ENCODE measurements at regions not wholly inside any gene's neighbourhood (a gene's known extent, or its start where the extent isn't known, plus 50 kb on each side); places are given as distances from the start of the nearest gene placed in this dataset.

GRCh38 chr3:13148561-13149329 is 75.5 kb upstream of the IQSEC1 start:
- Mint-ChIP-seq H3K4me3 (ENCODE audit: unreplicated experiment) (no peak overlapping the region), H3K4me1 (ENCODE audit: unreplicated experiment) (no peaks in the 10 kb centered on the region), H3K36me3 (ENCODE audit: unreplicated experiment) (no peaks in the 10 kb centered on the region), H3K27me3 (ENCODE audit: unreplicated experiment) (no peaks in the 10 kb centered on the region), H3K9me3 (ENCODE audit: unreplicated experiment) (no peaks in the 10 kb centered on the region), H3K27ac (ENCODE audit: unreplicated experiment) (no peak overlapping the region)
- peak; percentile 77 for DNase-seq (ENCODE audit: extremely low spot score, unreplicated experiment)
- TF ChIP-seq CTCF (IDR thresholded peaks at IDR 0.05): no peak

- TF ChIP-seq CTCF (IDR thresholded peaks at IDR 0.05): no peak
- peak; percentile 64 for DNase-seq (ENCODE audit: extremely low spot score, unreplicated experiment)
- Mint-ChIP-seq H3K27me3 (ENCODE audit: unreplicated experiment) (no peaks in the 10 kb centered on the region), H3K27ac (ENCODE audit: unreplicated experiment) (no peak overlapping the region), H3K9me3 (ENCODE audit: unreplicated experiment) (no peaks in the 10 kb centered on the region), H3K36me3 (ENCODE audit: unreplicated experiment) (no peaks in the 10 kb centered on the region), H3K4me1 (ENCODE audit: unreplicated experiment) (no peaks in the 10 kb centered on the region), H3K4me3 (ENCODE audit: unreplicated experiment) (no peak overlapping the region)
These were observed 74.9 kb upstream of the IQSEC1 start for GRCh38 chr3:13148126-13148525.

- H3K27me3 Mint-ChIP-seq (ENCODE audit: unreplicated experiment): no peaks in the 10 kb centered on the region
- no peak for DNase-seq (ENCODE audit: extremely low spot score, unreplicated experiment)
- H3K4me3 Mint-ChIP-seq (ENCODE audit: unreplicated experiment): no peak overlapping the region
- no peaks in the 10 kb centered on the region for H3K36me3 Mint-ChIP-seq (ENCODE audit: unreplicated experiment)
- no peaks in the 10 kb centered on the region for H3K4me1 Mint-ChIP-seq (ENCODE audit: unreplicated experiment)
- H3K27ac Mint-ChIP-seq (ENCODE audit: unreplicated experiment): no peak overlapping the region
- H3K9me3 Mint-ChIP-seq (ENCODE audit: unreplicated experiment): no peaks in the 10 kb centered on the region
- TF ChIP-seq CTCF (IDR thresholded peaks at IDR 0.05): no peak
These were observed 74.1 kb upstream of the IQSEC1 start for GRCh38 chr3:13147344-13147743.

- H3K27me3 Mint-ChIP-seq (ENCODE audit: unreplicated experiment): no peaks in the 10 kb centered on the region
- H3K27ac Mint-ChIP-seq (ENCODE audit: unreplicated experiment): no peak overlapping the region
- H3K36me3 Mint-ChIP-seq (ENCODE audit: unreplicated experiment): no peaks in the 10 kb centered on the region
- no peak for TF ChIP-seq CTCF (IDR thresholded peaks at IDR 0.05)
- DNase-seq (ENCODE audit: extremely low spot score, unreplicated experiment): peak; percentile 34
- H3K4me1 Mint-ChIP-seq (ENCODE audit: unreplicated experiment): no peaks in the 10 kb centered on the region
- no peaks in the 10 kb centered on the region for H3K9me3 Mint-ChIP-seq (ENCODE audit: unreplicated experiment)
- H3K4me3 Mint-ChIP-seq (ENCODE audit: unreplicated experiment): no peak overlapping the region
These were observed 73.5 kb upstream of the IQSEC1 start for GRCh38 chr3:13146643-13147143.

- H3K4me3 Mint-ChIP-seq (ENCODE audit: unreplicated experiment): no peak overlapping the region
- H3K27me3 Mint-ChIP-seq (ENCODE audit: unreplicated experiment): peaks cover under 1% of the 10 kb centered on the region
- no peaks in the 10 kb centered on the region for H3K36me3 Mint-ChIP-seq (ENCODE audit: unreplicated experiment)
- H3K4me1 Mint-ChIP-seq (ENCODE audit: unreplicated experiment): no peaks in the 10 kb centered on the region
- TF ChIP-seq CTCF (IDR thresholded peaks at IDR 0.05): no peak
- DNase-seq (ENCODE audit: extremely low spot score, unreplicated experiment): peak; percentile 49
- H3K9me3 Mint-ChIP-seq (ENCODE audit: unreplicated experiment): no peaks in the 10 kb centered on the region
- no peak overlapping the region for H3K27ac Mint-ChIP-seq (ENCODE audit: unreplicated experiment)
These were observed 72.8 kb upstream of the IQSEC1 start for GRCh38 chr3:13145826-13146642.
